Renal pelvis (tissue), 1 donor: ENCODE measurements at regions not wholly inside any gene's neighbourhood (a gene's known extent, or its start where the extent isn't known, plus 50 kb on each side); places are given as distances from the start of the nearest gene placed in this dataset.

Source experiments
- DNase-seq: peaks from one replicate; pipeline ENCODE4 v3.0.0-alpha.2; 2013

GRCh38 chr18:22073411-22073810, 96.0 kb upstream of the GATA6 start:
- DNase-seq: no peak

GRCh38 chr18:22074282-22075070, 94.9 kb upstream of the GATA6 start:
- no peak for DNase-seq

DNA sequence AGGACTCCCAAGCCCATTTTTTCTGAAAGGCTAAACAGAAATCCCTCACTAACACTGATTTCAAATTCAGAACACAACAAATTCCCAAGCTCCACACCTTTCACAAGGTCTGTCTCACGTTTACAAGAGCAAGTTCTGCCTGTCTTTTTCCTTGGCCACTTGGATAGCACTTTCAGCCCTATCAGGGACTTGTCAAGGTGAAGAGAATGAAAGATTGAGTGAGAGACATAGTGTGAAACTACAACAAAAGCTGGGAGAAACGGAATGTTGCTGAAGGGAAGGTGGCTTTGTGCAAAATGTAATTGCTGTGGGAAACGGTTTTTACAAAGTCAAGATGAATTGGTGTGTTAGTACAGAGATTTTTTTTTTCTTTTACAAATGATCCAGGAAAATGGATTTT, 89.4 kb upstream of the GATA6 start:
- no peak for DNase-seq

- no peak for DNase-seq
Observed at GRCh38 chr18:22082408-22082807, 87.0 kb upstream of the GATA6 start.

- DNase-seq: peak; percentile 35
Observed at GRCh38 chr18:22084547-22084946, 84.8 kb upstream of the GATA6 start.

DNA sequence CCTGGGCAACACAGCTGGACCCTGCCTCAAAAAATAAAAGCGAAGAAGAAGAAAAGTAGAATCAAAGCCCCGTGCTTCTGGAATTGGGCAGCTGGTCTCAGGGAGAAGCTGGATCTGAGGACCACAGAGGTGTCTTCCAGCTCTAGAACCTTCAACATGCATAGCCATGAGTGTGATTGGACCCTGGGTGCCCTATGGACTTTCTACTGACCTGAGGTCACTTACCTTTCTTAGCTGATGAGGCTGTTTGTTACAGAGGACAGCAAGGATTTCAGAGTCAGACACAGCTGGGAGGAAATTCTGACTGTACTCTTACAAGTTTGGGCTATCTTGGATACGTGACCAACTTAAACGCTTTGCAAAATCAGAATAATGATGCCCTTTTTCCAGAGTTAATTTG, 82.4 kb upstream of the GATA6 start:
- no peak for DNase-seq

DNA sequence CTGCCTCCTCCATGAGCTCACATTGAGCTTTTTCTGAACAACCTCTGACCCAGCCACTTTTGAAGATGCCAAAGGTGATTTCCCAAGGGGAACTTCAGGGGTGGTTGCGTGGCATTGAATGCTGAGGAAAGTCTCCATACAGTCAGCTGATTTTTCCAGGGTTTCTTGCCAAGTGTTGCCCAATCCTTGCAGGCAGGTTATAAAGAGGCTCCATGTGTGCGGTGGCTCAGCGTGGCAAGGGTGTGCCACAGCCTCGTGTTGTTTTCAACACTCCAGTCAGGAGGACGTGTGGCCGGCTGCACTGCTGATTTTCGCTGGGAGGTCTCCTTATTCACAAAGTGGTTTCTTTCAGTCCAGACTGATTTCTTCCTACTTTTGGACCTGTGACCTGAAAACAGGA, 81.4 kb upstream of the GATA6 start:
- no peak for DNase-seq

GRCh38 chr18:22088996-22089640, 80.3 kb upstream of the GATA6 start:
- DNase-seq: no peak

GRCh38 chr18:22091341-22091740, 78.0 kb upstream of the GATA6 start:
- DNase-seq: no peak

GRCh38 chr18:22093731-22094357, 75.5 kb upstream of the GATA6 start:
- no peak for DNase-seq

- no peak for DNase-seq
Observed at GRCh38 chr18:22094358-22094734, 75.0 kb upstream of the GATA6 start.

GRCh38 chr18:22098563-22098989, 70.8 kb upstream of the GATA6 start:
- no peak for DNase-seq

DNA sequence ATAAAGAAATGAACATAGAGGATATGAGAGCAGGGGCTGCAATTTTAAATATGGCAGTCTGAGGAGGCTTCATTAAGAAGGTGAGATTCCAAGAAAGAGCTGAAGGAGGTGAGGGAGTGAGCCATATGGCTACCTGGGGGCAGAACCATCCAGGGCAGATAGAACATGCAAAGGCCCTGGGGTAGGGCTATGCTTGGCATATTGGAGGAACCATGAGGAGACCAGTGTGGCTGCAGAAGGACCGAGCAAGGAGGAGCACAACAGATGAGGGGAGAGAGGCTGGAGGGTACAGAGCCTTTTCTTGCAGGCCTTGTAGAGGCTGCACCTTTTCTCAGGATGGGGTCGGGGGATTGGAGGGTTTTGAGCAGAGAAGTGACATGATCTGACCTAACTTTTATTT, 69.5 kb upstream of the GATA6 start:
- DNase-seq: no peak

- no peak for DNase-seq
Observed at GRCh38 chr18:22101731-22102130, 67.7 kb upstream of the GATA6 start.

GRCh38 chr18:22102953-22103646, 66.3 kb upstream of the GATA6 start:
- peak; percentile 22 for DNase-seq

DNA sequence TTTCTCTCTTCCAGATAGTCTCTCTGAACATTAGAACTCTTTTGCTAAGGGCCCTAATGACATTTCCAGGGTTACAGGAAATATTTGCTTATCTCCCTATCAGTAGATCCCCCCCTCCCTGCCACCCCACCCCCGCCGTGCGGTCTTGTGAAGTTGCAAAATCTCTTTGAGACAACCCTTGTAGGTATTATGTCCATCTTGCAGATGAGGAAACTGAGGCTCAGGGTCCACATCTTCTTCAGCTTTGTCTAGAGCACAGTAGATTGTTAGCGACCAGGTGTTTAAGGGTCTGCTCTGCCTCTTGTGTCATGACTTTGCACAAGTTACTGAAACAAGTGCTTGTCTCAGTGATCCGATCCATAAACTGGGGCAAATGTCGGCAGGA, 65.8 kb upstream of the GATA6 start:
- DNase-seq: no peak

DNA sequence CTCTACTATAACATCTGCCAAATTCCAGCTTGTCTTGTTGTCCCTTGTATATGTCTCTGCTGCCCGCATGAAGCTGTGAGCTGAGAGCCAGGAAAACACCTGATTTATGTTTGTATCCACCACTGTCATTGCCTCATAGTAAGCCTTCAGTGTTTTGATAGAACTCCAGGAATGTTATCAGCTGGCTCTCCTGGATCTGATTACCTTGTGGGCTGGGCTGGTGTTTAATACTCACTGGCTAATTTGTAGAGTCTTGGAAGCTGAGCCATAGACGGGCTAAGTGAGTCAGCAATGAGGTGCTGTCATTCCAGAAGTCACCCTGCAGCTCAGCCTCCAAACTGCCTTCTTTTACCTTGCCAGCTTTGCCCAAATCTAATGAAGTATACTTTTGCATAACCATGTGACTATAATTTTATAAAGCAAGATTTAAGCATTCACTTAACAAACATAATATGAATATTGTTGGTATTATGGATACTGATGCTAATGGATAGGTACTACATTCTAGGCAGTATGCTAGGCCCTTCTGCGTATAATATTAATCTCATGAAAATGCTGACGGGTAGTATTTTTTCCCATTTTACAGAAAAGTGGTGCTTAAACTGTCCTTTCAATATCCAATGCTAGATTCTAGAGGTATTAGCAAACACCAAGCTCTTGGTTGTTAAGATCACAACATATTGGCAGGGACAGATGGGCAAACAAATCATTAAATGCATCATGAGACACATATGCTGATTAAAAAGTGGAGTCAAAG, 62.7 kb upstream of the GATA6 start:
- no peak for DNase-seq

GRCh38 chr18:22108674-22109073, 60.7 kb upstream of the GATA6 start:
- no peak for DNase-seq

GRCh38 chr18:22109535-22109934, 59.9 kb upstream of the GATA6 start:
- no peak for DNase-seq

DNA sequence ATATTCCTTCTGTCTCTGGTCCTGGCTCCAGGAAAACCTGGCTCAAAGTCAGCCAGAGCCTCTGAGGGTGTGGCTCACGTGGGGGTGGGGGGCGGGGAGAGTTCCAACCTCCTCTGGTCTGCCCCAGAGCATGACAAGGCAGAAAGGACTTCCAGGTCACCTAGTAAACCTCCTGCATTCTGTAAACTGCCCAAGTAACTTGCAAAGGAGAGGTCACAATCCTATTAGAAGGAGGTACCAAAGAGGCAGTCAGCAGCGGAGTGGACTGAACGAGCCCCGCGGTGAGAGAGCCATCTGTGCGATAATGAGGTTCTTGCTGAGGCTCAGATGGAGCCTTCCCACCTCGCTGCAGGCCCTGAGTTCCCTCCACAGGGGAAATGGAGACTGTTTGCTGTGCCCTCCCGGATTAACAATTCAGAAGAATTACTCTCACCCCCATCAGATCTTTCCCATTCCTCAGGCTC, 58.9 kb upstream of the GATA6 start:
- no peak for DNase-seq

DNA sequence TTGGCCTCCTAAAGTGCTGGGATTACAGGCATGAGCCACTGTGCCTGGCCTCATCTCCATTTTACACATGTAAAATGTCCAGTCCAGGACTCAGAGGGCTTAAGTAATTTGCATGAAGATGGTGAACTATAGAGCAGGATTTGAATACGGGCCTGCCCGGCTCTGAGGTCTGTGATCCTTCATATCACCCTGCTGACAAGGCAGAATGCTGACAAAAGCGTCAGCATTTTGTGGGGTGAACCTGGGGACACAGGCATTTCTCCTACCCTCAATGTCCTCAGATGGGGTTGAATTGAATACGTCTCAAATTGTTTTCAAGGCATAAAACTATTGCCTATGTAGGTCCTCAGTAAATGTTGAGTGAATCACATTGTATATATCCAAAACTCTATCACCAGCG, 57.2 kb upstream of the GATA6 start:
- no peak for DNase-seq
